Neural cell (in vitro differentiated cells): ENCODE measurements at regions not wholly inside any gene's neighbourhood (a gene's known extent, or its start where the extent isn't known, plus 50 kb on each side); places are given as distances from the start of the nearest gene placed in this dataset.

Experiments used
- CTCF ChIP-seq: fragments of 450-650 bp; IDR thresholded peaks from 2 replicates; pipeline ENCODE4 v1.5.1; 2014; ENCODE audit warnings: antibody characterized with exemption, mild to moderate bottlenecking, moderate library complexity; ENCODE audit not compliant: poor library complexity, severe bottlenecking
- EP300 ChIP-seq: fragments of 450-650 bp; conservative IDR thresholded peaks from 2 replicates; pipeline ENCODE4 v1.6.1; 2014; ENCODE audit warnings: antibody characterized with exemption, mild to moderate bottlenecking, moderate library complexity; ENCODE audit not compliant: poor library complexity, severe bottlenecking
- MXI1 ChIP-seq: fragments of 450-650 bp; conservative IDR thresholded peaks from 2 replicates; pipeline ENCODE4 v1.6.1; 2014; ENCODE audit warnings: antibody characterized with exemption, mild to moderate bottlenecking; ENCODE audit not compliant: poor library complexity, severe bottlenecking
- POLR2AphosphoS5 ChIP-seq: IDR thresholded peaks from 2 replicates; pipeline ENCODE4 v1.6.1; 2012

DNA sequence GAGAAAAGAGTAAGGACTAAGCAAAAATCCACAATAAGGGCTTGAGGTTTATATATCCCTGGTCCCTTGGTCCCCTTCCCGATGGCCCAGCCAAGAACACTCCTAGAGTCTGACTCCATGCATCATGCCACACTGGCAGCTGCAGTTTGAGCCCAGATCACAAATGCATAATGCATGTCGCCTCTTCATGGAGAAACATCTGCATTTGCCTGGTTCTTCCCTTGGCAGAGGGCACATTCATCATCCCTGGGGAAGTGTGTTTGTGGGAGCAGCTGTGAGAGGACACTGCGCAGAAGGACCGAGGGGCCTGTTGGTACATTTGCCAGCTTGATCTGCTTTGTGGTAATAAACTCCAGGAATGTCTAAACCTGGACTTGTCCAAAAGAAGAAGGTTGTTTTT lies 731.8 kb downstream of the FGF9 start:
- TF ChIP-seq CTCF: no peak
- TF ChIP-seq EP300: no peak
- no peak for TF ChIP-seq POLR2AphosphoS5
- no peak for TF ChIP-seq MXI1
